AG09319 (cell line): ENCODE measurements at regions not wholly inside any gene's neighbourhood (a gene's known extent, or its start where the extent isn't known, plus 50 kb on each side); places are given as distances from the start of the nearest gene placed in this dataset.

Source experiments
- DNase-seq: peaks from one replicate; pipeline ENCODE4 v3.0.0-alpha.2; 2010; ENCODE audit warnings: low read depth; ENCODE audit errors: extremely low read depth
- TF ChIP-seq, protein P1 (sequence below): IDR thresholded peaks from 2 replicates; pipeline ENCODE4 v1.5.1; 2011; ENCODE audit warnings: low read depth, mild to moderate bottlenecking, inconsistent platforms, low read length, moderate library complexity

DNA sequence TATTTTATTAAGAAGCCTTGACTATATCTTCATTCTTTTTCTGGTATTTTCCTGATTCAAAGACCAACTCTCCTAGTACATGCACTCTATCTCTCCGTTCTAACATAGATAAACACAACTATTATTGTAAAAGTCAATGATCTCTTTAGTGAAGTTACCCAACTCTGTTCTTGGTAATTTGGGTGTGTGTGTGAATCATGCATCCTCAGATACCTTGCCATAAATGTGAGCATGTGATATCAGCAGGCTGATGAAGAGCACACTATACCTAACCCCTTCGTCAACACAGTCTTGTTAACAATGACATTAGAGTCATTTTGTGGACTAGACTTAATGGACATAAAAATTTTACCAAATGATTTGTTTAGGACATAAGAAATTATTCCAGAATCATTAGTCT, 1122.1 kb downstream of the XPNPEP1 start:
- TF ChIP-seq, protein P1, sequence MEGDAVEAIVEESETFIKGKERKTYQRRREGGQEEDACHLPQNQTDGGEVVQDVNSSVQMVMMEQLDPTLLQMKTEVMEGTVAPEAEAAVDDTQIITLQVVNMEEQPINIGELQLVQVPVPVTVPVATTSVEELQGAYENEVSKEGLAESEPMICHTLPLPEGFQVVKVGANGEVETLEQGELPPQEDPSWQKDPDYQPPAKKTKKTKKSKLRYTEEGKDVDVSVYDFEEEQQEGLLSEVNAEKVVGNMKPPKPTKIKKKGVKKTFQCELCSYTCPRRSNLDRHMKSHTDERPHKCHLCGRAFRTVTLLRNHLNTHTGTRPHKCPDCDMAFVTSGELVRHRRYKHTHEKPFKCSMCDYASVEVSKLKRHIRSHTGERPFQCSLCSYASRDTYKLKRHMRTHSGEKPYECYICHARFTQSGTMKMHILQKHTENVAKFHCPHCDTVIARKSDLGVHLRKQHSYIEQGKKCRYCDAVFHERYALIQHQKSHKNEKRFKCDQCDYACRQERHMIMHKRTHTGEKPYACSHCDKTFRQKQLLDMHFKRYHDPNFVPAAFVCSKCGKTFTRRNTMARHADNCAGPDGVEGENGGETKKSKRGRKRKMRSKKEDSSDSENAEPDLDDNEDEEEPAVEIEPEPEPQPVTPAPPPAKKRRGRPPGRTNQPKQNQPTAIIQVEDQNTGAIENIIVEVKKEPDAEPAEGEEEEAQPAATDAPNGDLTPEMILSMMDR = no peak
- DNase-seq = no peak

DNA sequence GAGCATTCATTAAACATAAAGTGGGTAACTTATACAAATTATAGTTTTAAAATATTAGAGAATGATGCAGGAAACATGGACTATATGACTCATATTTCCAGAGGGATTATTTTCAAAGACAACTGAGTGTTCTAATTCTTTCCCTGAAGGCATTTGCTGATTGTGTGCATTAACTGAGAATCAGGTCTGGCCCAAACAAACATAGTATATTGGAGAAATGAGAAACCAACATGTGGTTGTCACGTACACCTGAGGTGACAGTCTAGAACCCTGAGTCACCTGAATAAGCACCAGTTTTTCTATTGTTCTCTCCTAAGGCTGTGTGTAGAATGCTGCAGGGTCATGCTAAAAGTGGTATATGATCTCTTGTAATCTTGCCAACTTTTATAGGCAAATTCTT, 1125.7 kb downstream of the XPNPEP1 start:
- TF ChIP-seq, protein P1 = no peak
- no peak for DNase-seq

DNA sequence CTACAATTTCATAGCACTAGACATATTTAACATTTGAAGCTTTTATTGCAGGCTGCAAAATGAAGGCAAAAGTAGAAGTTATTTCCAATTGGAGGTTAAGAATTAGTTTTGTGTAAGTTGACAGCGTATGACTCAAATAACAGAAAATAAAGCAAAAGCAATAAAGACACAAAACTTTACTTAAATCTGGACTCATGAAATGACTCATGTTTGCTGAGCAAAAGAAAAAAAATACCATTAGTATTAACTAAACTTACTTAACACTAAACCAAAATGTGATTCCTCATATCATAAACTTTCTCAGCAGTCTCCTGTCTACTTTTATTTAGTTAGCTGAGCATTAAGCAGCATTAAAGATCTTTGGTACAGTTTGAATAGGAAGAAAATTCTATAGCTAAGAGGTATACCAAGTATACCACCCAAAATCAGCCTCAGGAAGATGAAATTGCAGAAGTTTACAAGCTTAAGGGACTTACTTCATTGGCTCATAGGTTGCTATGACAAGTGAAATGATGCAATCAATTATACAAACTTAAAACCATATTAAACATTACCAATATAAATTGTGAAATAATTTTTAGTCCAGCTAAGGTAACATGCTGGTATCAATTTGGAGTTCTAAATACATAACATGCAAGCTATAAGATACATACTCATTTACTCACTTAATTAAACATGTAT, 1131.4 kb downstream of the XPNPEP1 start:
- TF ChIP-seq, protein P1 = no peak
- DNase-seq = no peak

DNA sequence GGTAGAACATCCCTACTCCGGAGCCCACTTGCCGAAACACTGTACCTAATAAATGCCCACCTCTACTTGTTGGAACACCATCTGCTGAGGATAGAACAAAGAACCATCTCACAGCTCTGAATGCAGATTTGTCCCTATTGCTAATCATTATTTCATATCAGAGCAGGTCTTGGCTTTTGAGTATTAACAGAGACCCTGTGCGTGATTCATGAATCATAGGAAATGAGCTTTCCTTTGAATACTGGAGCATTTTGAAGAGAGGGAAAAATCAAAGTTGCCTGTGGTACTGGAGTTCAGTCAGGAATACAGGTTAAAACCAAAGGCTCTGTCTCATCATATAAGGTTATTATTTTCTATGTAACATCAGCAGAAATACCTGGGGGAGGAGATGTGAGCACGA, 1132.3 kb downstream of the XPNPEP1 start:
- TF ChIP-seq, protein P1 = no peak
- no peak for DNase-seq

DNA sequence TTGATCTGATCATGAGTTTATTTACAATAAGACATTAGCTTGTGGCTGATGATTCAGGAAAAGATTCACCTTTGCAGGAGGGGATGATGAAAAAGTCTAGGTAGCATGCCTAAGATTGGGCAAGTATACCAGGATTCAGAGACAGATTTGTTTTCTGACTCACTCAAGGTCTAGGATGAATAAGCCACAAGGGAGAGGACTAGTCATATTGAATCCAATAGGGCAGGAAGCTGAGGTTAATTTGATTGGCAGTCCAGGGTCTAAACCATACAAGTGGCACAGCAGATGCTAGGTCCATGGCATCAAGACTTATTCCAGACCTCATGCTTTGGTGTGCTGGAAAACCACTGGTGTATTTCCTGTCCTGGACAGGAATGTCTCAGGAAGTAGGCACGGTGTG, 1133.4 kb downstream of the XPNPEP1 start:
- no peak for DNase-seq
- TF ChIP-seq, protein P1 = no peak

DNA sequence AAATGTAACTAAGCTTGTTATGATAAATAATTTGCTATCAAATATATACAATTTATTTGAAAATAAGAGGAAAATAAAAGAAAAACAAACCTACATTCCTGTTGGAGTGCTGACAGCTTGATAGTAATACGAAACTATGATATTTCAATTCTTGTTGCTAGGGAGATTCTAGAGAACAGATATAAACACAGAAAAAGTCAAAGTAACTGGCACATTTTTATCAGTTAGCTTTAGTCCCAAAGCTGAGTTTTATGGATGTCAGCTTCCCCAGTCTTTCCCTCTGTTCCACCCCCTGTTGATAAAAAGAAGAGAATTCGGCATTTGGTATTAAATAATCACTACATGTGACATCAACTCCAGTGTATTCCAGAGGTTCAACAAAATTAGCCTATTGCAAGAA, 1134.0 kb downstream of the XPNPEP1 start:
- no peak for DNase-seq
- TF ChIP-seq, protein P1 = no peak

DNA sequence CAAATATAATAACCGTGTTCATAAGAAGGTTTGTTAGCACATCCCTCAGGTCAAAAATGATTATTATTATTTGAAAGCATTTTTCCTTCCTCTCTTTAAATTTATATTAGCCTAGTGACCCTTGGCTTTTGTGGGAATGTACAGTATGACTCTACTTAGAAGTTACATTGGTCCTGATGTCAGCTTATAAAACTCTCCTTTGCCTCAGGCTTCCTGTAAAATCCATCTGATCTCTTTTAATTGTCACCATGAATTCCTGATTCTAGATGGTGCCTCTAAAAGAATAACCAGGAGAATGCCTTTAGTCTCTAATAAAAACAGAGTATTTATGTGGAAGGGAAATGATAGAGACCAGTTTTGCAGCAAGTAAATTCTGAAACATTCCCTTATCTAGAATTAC, 1134.4 kb downstream of the XPNPEP1 start:
- TF ChIP-seq, protein P1 = no peak
- no peak for DNase-seq
